Inflammatory macrophage (primary cell): ENCODE measurements at regions not wholly inside any gene's neighbourhood (a gene's known extent, or its start where the extent isn't known, plus 50 kb on each side); places are given as distances from the start of the nearest gene placed in this dataset.

Source experiments
- DNase-seq, 2 donors: peaks; one replicate each; pipeline ENCODE4 v3.0.0-alpha.2; 2020 to 2022

GRCh38 chr14:101361451-101362433 lies 199.6 kb upstream of the DIO3 start:
- no peak for DNase-seq

GRCh38 chr14:101362529-101363260 lies 198.6 kb upstream of the DIO3 start:
- no peak for DNase-seq

- DNase-seq: no peak
Measured at GRCh38 chr14:101363261-101363555, 198.1 kb upstream of the DIO3 start.

DNA sequence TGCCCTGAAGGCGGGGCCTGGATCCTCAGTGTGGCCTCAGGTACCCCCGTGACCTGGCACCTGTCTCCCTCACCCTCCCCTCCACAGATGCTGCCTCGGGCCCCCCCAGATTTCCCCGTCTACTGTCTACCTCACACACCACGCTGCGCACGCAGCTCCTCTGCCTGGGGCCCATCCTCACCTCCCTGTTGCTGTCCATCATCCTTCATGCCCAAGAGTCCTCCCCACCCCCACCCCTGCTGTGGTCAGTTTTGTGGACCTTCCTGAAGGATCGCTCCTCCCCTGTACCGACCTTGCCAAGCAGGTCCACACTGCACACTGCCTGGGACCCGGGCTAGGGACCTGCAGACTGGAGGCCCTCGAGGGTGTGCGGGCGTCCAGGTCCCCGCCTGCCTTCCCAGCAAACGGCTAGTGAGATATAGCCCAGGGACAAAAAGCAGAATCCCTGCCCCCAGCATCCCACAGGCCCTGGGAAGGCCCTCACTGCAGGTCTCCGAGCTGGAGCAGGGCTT lies 197.4 kb upstream of the DIO3 start:
- DNase-seq: no peak

DNA sequence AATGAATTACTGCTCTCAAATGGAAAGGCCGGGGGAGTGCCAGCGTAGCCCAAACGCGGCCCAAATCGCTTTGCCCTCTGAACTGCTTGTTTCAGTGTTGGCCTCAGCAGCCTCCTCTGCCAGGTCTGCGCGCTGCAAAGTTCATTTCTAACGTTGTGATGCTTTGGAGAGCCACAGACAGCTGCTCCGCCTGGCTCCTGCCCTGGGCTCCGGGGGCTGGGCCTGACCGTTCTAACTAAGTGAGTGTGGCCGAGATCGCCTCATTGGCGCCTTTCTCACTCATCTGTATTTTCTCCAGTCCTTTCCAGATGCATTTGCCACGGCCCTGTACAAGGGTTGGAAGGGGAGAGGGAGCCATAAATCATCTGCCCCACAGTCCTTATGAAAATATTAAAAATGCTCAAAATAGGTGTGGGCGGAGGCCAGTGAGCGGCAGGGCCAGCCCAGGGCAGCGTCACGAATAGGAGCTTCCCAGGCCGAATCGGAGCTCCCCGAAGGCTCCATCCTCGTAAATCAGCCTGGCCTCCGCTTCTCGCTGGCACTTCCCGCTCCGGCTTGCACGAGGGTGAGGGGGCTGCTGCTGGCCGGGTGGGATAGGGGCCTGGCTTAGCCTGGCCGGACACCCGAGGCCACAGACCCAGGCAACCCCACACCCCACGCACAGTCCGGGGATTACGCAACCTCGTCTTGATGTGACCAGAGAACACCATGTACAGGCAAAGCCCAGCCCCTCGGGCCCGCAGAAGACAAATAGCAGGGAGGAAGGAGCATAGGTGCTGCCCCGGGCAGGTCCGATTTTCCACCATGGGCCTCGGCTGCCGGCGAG lies 196.6 kb upstream of the DIO3 start:
- no peak for DNase-seq

- no peak for DNase-seq
Measured at GRCh38 chr14:101365329-101366158, 195.8 kb upstream of the DIO3 start.

DNA sequence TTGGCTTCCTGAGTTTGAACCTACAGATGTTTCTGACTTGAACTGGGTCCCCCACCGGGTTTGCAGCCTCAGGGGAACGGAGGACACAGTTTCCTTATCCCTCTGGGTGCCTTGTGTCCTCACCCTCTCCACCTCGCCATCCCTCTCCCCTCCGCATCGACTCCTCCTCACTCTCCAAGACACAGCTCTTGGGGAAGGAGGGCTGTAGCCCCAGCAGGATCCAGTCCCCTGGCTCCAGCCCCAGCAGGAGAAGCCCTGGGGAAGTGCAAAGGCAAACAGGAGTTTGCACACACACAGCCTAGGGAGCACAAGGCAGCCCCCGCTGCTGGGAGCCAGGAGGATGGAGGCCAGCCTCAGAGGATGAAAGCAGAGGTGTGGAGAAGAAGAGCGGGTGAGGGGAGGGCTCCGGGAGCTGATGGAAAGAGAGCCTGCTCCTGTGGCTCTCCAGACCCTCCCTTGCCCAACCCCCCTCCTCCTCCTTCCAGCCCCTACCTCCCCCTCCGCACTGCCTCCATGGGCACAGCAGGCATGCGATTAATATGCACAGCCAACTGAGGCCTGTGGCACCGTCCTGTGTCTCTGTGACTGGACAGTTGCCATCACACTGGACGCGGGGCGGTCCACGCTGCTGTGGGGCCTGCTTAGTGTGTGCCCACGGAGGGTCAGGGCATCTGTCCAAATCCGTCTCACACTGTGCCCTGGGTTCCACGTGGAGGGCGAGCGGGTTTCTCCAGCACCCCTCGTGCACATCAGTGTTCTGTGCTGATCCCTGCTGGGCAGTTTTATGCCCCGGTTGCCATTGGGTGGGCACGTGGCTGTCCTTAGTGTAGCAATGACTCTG lies 193.7 kb upstream of the DIO3 start:
- no peak for DNase-seq

GRCh38 chr14:101368629-101369028 lies 192.7 kb upstream of the DIO3 start:
- no peak for DNase-seq

- DNase-seq: no peak
Measured at GRCh38 chr14:101369194-101369915, 191.9 kb upstream of the DIO3 start.

DNA sequence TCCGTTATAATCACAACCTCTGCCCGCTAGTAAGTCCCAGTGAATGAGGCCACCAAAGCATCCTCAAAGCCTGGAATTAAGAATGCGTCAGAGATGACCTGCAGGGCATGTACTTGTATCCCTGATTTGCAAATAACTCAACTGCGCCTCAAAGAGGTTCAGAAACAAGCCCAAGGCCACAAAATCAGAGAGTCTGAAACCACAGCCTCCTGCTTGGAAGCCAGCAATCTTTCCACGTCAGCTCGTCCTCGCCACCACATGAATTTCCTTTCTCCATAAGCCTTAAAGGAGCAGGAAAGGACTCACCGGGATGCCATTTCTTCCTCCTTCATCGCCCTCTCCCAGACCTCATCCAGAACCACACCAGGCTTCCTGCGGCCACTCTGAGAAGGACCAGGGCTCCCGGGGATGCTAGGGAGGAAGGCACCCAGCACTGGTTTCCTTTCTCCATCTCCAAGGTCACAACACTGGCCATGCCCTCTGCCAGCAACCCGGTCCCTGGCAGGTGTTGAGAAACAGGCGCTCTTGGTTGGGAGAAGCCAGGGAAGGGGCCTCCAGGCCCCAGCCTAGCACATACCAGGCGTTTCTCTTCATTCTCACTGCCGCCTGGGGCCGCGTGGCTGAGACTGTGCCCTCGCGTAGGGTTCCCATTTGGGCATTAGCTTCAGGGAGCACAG lies 191.2 kb upstream of the DIO3 start:
- no peak for DNase-seq

- no peak for DNase-seq
Measured at GRCh38 chr14:101370593-101371569, 190.4 kb upstream of the DIO3 start.

DNA sequence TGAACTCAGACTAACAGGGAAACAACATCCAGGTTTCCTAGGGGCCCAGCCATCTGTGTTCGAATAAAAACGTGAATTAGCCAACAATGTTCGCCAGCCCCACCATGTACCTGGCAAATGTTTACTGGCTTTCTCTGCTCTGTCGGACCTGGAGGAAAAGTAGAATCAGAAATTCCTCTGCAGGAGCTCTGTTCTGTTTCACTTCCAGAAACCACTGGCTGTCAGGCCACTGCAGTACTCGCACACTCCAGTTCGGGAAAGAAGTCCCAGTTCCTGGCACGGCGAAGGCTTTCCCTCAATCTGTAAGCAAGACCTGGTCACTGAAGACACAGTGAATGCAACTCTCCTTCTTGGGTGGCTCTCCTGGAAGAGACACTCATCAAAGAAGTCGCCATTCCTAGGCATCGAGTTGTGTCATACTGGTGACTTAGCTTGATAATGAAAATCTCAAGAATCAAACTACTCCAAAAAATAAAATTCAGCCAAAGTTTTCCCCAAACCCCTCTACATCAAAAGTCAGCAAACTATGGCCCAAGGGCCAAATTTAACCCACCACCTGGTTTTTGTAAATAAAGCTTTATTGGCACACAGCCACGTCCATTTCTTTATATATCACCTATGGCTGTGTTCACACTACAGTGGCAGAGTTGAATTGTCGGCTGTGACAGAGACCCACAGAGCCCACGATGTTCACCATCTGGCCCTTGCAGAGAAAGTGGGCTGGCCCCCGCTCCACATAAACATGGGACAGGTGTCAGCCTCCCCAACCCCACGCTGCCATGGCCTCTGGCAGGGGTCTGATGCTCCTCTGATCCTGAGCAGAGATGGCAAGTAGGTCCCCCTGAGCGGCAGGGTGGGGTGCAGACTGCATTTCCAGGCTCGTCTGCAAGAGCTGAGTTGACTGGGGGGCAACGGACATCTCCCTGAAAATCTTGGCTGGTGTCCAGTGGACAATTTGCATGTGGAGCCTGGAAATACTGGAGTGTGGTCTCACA lies 189.2 kb upstream of the DIO3 start:
- DNase-seq: no peak

GRCh38 chr14:101372894-101373620 lies 188.2 kb upstream of the DIO3 start:
- no peak for DNase-seq

DNA sequence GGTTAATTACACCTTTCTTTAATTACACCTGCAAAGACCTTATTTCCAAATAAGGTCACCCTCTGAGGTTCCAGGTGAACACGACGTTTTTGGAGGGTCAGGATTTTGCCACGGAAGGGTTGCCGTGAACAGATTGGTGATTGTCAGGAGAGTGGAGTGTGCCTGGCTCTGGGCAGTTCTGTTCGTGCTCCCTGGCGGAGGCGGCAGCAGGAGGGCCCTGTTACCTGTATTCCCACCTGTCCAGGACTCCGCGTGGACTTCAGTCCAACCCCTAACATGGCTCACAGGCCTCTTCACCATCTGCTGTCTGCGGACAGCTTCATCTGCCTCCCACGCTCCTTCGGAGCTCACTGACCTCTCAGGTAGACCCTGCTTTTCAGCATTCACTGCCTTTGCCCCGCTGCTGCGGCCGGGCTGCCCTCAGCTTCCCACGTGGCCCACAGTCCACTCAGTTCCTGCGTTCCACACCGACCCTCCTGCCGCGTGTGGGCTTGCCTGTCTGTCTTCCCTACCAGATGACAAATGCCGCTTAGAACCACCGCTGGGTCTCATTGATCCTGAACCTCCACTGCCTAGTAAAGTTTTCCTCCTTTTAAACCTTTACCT lies 187.5 kb upstream of the DIO3 start:
- no peak for DNase-seq

- DNase-seq: no peak
Measured at GRCh38 chr14:101374373-101375338, 186.6 kb upstream of the DIO3 start.
